Activated T-helper 1 cell treated with anti-CD3 and anti-CD28 coated beads, Interleukin-12 subunit alpha, Interleukin-12 subunit beta, Interleukin-2, Interleukin-4 antibody, amounts not matched to agents 30 ng/mL and 10 ng/mL and 1 ng/mL, durations not matched to agents 14 hours and 24 hours and 36 hours (primary cell): ENCODE measurements at regions not wholly inside any gene's neighbourhood (a gene's known extent, or its start where the extent isn't known, plus 50 kb on each side); places are given as distances from the start of the nearest gene placed in this dataset.

Experiments used
- DNase-seq: peaks from one replicate; pipeline ENCODE4 v3.0.0; 2021; ENCODE audit warnings: low spot score
- H3K27ac Mint-ChIP-seq: one replicate; pipeline ENCODE4 v1.8.0; 2021; ENCODE audit warnings: mild to moderate bottlenecking, mixed read lengths
- H3K27me3 Mint-ChIP-seq: one replicate; pipeline ENCODE4 v1.8.0; 2022; ENCODE audit warnings: mild to moderate bottlenecking, moderate library complexity, mixed read lengths; ENCODE audit not compliant: insufficient read depth
- H3K36me3 Mint-ChIP-seq: one replicate; pipeline ENCODE4 v1.8.0; 2021; ENCODE audit warnings: low read depth, mixed read lengths
- H3K4me1 Mint-ChIP-seq: one replicate; pipeline ENCODE4 v1.8.0; 2021; ENCODE audit warnings: low read depth, mixed read lengths
- H3K4me3 Mint-ChIP-seq: one replicate; pipeline ENCODE4 v1.8.0; 2021; ENCODE audit warnings: mild to moderate bottlenecking, moderate library complexity, mixed read lengths
- H3K9me3 Mint-ChIP-seq: one replicate; pipeline ENCODE4 v1.8.0; 2021; ENCODE audit warnings: mixed read lengths
- intact Hi-C: fragments of 100-400 bp; cut with micrococcal nuclease; formaldehyde crosslinking; loops from one replicate; pipeline ENCODE4 v1.15.1; 2024

DNA sequence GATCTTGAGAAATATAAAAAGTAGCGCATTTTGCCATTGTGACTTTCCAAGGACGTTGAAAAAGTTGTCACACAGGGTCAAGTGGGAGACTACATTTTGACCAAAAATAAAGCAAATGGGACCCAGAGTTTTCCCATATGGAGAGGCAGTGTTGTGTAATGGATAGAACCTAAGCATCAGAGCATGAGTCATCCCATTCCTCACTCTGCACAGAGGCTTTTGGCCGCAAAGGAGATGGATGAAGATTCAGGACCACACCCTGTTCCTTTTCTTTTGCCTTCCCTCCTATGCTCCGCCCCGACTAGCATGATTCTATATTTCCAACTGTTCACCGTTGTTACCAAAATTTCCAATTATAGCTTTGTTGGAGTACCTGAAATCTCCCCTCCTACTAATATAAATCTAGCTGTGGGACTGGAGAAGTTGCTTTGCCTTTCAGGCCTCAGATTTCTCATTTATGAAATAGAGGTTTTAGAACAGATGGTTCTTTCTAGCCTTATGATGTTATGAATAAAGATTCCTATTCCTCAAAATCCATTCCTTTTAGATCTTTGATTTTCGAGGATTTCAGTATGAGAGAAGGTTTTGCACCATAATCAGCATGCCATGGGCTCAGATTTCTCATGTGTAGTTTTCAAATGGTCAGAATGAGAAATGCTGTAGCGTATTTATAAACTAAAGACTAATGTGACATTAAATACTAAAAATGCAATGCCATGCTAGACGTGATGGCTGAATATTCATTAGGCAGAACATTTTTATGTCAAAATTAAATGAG, 921.9 kb upstream of the TENM4 start:
- Mint-ChIP-seq H3K4me1 (no peaks in the 10 kb centered on the region), H3K9me3 (peaks cover 7% of the 10 kb centered on the region), H3K27me3 (no peaks in the 10 kb centered on the region), H3K4me3 (no peak overlapping the region), H3K36me3 (no peaks in the 10 kb centered on the region), H3K27ac (no peak overlapping the region)
- intact Hi-C loops, result no loop called here
- no peak for DNase-seq

GRCh38 chr11:80355251-80355650, 914.4 kb upstream of the TENM4 start:
- no peaks in the 10 kb centered on the region for H3K4me1 Mint-ChIP-seq
- H3K9me3 Mint-ChIP-seq, result no peaks in the 10 kb centered on the region
- H3K27me3 Mint-ChIP-seq, result no peaks in the 10 kb centered on the region
- H3K4me3 Mint-ChIP-seq, result no peak overlapping the region
- no peak overlapping the region for H3K27ac Mint-ChIP-seq
- no peak for DNase-seq
- intact Hi-C loops, result no loop called here
- H3K36me3 Mint-ChIP-seq, result no peaks in the 10 kb centered on the region

- Mint-ChIP-seq H3K27me3 (no peaks in the 10 kb centered on the region), H3K9me3 (no peaks in the 10 kb centered on the region), H3K36me3 (no peaks in the 10 kb centered on the region), H3K27ac (no peak overlapping the region), H3K4me1 (no peaks in the 10 kb centered on the region), H3K4me3 (no peak overlapping the region)
- no peak for DNase-seq
- intact Hi-C loops, result no loop called here
Measured at GRCh38 chr11:80350541-80350940, 909.7 kb upstream of the TENM4 start.

DNA sequence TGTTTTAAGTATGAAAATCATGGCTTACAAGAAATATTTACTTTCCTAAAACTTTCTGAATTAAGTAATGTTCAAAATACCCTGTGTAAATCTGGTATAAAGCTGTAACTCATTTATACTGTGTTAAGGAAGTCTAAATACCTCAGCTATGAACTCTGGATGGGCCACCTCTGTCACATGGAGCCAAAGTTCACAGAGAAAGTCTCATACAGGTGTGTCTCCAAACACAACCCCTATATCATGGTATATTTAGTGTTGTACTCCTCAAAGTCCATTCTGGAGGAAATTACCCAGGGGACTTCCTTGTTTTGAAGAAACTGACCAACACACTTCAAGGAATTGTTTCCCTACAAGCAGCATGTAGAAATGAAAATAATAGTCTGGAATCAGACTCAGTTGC, 909.2 kb upstream of the TENM4 start:
- Mint-ChIP-seq H3K27me3 (no peaks in the 10 kb centered on the region), H3K4me1 (no peaks in the 10 kb centered on the region), H3K36me3 (no peaks in the 10 kb centered on the region), H3K9me3 (no peaks in the 10 kb centered on the region), H3K4me3 (no peak overlapping the region), H3K27ac (no peak overlapping the region)
- intact Hi-C loops, result no loop called here
- no peak for DNase-seq

GRCh38 chr11:80346353-80347059, 905.7 kb upstream of the TENM4 start:
- Mint-ChIP-seq H3K36me3 (no peaks in the 10 kb centered on the region), H3K4me3 (no peak overlapping the region), H3K4me1 (no peaks in the 10 kb centered on the region), H3K9me3 (no peaks in the 10 kb centered on the region), H3K27me3 (no peaks in the 10 kb centered on the region), H3K27ac (no peak overlapping the region)
- no peak for DNase-seq
- intact Hi-C loops, result no loop called here

DNA sequence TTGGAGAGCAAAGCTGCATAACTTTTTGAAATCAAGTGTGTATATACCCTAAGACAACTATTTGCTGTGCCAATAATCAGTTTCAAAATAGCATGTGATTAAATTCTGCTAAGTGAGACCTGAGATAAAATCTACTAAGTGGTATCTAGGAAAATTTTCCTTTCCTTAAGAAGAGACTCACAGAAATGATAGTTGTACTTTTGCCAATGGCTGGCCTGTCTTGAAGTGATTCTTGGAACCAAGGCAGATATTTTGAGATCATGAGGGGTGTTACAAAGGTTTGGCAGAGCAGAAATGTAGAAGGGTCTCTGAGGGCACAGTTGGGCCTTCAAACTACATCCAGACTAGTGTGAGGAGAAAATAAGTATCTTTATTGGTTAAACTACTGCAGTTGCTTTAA, 902.6 kb upstream of the TENM4 start:
- no peaks in the 10 kb centered on the region for H3K27me3 Mint-ChIP-seq
- H3K36me3 Mint-ChIP-seq, result no peaks in the 10 kb centered on the region
- H3K4me1 Mint-ChIP-seq, result no peaks in the 10 kb centered on the region
- no peak for DNase-seq
- H3K27ac Mint-ChIP-seq, result no peak overlapping the region
- intact Hi-C loops, result no loop called here
- no peak overlapping the region for H3K4me3 Mint-ChIP-seq
- H3K9me3 Mint-ChIP-seq, result peaks cover 9% of the 10 kb centered on the region

- Mint-ChIP-seq H3K27me3 (no peaks in the 10 kb centered on the region), H3K4me3 (no peak overlapping the region), H3K4me1 (no peaks in the 10 kb centered on the region), H3K27ac (no peak overlapping the region), H3K9me3 (peaks cover 13% of the 10 kb centered on the region), H3K36me3 (no peaks in the 10 kb centered on the region)
- intact Hi-C loops, result no loop called here
- DNase-seq, result no peak
Measured at GRCh38 chr11:80338231-80338630, 897.4 kb upstream of the TENM4 start.

- DNase-seq, result no peak
- intact Hi-C loops, result no loop called here
- Mint-ChIP-seq H3K4me1 (no peaks in the 10 kb centered on the region), H3K9me3 (peaks cover 14% of the 10 kb centered on the region), H3K27ac (no peak overlapping the region), H3K4me3 (no peak overlapping the region), H3K27me3 (no peaks in the 10 kb centered on the region), H3K36me3 (no peaks in the 10 kb centered on the region)
Measured at GRCh38 chr11:80331694-80332093, 890.9 kb upstream of the TENM4 start.

DNA sequence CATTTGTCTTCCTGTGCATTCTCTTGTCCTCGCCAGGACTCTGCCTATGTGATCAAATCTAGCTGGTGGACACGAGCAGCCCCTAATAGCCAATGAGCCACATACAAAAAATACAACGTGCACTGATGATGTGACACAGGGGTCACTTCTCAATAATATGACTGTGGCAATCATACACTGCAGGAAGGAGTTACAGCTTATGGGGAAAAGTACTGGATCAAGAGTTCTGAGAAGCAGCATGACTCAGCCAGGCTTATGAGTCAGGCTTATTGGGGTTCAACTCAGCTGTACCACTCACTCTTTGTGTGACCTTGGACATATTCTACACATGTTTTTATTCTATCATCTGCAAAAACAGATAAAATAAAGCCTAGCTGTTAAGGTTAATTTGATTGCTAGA, 889.4 kb upstream of the TENM4 start:
- Mint-ChIP-seq H3K36me3 (no peaks in the 10 kb centered on the region), H3K27ac (no peak overlapping the region), H3K27me3 (no peaks in the 10 kb centered on the region), H3K9me3 (peaks cover 14% of the 10 kb centered on the region), H3K4me1 (no peaks in the 10 kb centered on the region), H3K4me3 (no peak overlapping the region)
- DNase-seq, result no peak
- intact Hi-C loops, result no loop called here

GRCh38 chr11:80328774-80329173, 887.9 kb upstream of the TENM4 start:
- DNase-seq, result no peak
- intact Hi-C loops, result no loop called here
- no peaks in the 10 kb centered on the region for H3K4me1 Mint-ChIP-seq
- H3K9me3 Mint-ChIP-seq, result peaks cover 13% of the 10 kb centered on the region
- H3K27me3 Mint-ChIP-seq, result no peaks in the 10 kb centered on the region
- no peak overlapping the region for H3K27ac Mint-ChIP-seq
- no peak overlapping the region for H3K4me3 Mint-ChIP-seq
- H3K36me3 Mint-ChIP-seq, result no peaks in the 10 kb centered on the region

DNA sequence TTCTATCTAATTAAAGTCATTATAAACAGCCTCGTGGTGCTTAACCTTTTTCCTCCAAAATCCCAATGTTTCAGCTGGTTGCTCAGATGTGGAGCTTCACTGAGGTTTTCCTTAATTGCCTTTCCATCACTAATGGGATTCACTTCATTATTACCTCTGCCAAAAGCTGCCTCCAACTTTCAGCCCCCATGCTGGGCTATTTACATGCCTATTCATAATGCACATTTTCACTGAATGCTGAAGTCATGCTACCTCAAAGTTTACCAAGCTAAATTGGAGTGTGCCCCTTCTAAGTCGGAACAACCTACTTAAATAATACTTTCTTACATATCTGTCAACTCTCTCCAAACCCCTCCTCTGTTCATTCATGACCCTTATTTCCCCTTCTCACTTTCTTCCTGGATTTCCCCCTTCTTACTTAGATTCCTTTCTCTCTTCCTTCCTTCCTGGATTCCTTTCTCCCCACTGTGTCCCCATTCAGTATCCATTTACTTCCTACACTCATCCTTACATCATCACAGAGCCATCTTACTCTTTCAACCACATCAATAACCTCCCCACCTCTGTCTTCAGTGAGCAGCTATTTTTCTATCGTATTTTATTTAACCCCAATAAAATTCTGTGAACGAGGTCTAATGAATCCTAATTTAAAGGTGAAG, 887.3 kb upstream of the TENM4 start:
- intact Hi-C loops, result no loop called here
- Mint-ChIP-seq H3K9me3 (peaks cover 9% of the 10 kb centered on the region), H3K27ac (no peak overlapping the region), H3K4me3 (no peak overlapping the region), H3K36me3 (no peaks in the 10 kb centered on the region), H3K27me3 (no peaks in the 10 kb centered on the region), H3K4me1 (no peaks in the 10 kb centered on the region)
- no peak for DNase-seq

- H3K9me3 Mint-ChIP-seq, result no peaks in the 10 kb centered on the region
- no peak overlapping the region for H3K27ac Mint-ChIP-seq
- no peak for DNase-seq
- intact Hi-C loops, result no loop called here
- H3K27me3 Mint-ChIP-seq, result no peaks in the 10 kb centered on the region
- H3K4me3 Mint-ChIP-seq, result no peak overlapping the region
- no peaks in the 10 kb centered on the region for H3K4me1 Mint-ChIP-seq
- no peaks in the 10 kb centered on the region for H3K36me3 Mint-ChIP-seq
Measured at GRCh38 chr11:80321786-80322185, 881.0 kb upstream of the TENM4 start.

- intact Hi-C loops, result no loop called here
- DNase-seq, result no peak
- H3K36me3 Mint-ChIP-seq, result no peaks in the 10 kb centered on the region
- H3K27ac Mint-ChIP-seq, result no peak overlapping the region
- H3K9me3 Mint-ChIP-seq, result no peaks in the 10 kb centered on the region
- H3K27me3 Mint-ChIP-seq, result no peaks in the 10 kb centered on the region
- H3K4me1 Mint-ChIP-seq, result no peaks in the 10 kb centered on the region
- H3K4me3 Mint-ChIP-seq, result no peak overlapping the region
Measured at GRCh38 chr11:80320765-80321164, 879.9 kb upstream of the TENM4 start.
